ENCODE measurements at regions not wholly inside any gene's neighbourhood (a gene's known extent, or its start where the extent isn't known, plus 50 kb on each side); places are given as distances from the start of the nearest gene placed in this dataset.

- TF ChIP-seq CTCF (IDR thresholded peaks at IDR 0.05) = no peak
Observed at GRCh38 chr18:2180586-2180985, 390.7 kb downstream of the METTL4 start.

DNA sequence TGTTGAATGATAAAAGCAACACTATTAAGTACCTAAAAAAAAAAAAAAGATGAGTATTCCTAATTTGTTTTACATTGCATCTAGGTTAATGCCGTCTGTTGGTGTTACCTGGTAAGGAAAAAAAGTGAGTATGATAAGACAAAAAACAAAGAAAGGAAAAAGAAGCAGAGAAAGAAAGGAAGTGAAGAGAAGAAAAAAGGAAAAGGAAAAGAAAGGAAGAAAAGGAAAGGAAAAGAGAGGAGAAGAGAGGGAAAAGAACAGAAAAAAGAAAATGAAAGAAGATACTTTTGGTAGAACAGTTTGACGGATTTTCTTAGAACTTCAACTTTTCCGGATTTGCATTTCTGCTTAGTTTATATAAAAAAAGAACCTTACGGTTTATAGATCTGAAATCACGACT is 387.9 kb downstream of the METTL4 start:
- no peak for TF ChIP-seq CTCF (IDR thresholded peaks at IDR 0.05)

- no peak for TF ChIP-seq CTCF (IDR thresholded peaks at IDR 0.05)
Observed at GRCh38 chr18:2186967-2187366, 384.3 kb downstream of the METTL4 start.

GRCh38 chr18:2188258-2188657 is 383.0 kb downstream of the METTL4 start:
- TF ChIP-seq CTCF (IDR thresholded peaks at IDR 0.05) = no peak

- TF ChIP-seq CTCF (IDR thresholded peaks at IDR 0.05) = no peak
Observed at GRCh38 chr18:2191180-2191790, 380.0 kb downstream of the METTL4 start.

DNA sequence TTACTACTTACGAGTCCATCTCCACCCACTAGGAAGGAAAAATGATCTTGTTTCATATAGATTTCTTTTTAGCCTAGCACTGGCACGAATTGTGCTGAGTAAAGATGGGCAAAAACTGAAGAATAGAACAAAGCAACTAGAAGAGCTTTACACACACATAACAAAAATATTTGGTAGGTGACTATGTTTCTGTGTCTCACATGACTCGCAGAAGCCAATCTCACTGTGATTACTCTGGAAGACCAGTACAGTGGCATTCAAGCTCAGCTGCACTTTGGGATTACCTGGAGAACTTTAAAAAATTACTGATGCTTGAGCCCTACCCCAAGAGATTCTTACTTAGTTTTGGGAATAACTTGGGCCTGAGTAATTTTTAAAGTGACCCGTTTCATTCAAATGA is 378.7 kb downstream of the METTL4 start:
- TF ChIP-seq CTCF (IDR thresholded peaks at IDR 0.05) = no peak

DNA sequence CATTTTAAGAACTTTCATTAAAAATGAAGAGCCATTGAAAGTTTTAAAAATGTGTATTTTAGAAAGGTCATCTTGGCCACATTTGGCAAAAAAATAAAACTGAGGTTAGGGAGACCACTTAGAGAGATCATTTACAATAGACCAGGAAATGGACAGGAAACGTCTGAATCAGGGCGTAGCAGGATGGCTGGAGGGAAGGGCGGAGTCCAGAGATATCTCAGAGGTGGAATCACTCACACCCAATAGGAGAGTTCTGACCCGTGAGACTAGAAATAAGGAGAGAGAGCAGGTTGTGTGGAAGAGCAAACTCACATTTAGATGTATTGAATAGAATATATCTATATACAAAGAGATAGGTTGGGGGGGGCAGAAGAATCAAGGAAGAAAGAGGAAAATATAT is 373.4 kb downstream of the METTL4 start:
- no peak for TF ChIP-seq CTCF (IDR thresholded peaks at IDR 0.05)

GRCh38 chr18:2199060-2199459 is 372.2 kb downstream of the METTL4 start:
- no peak for TF ChIP-seq CTCF (IDR thresholded peaks at IDR 0.05)

Measured in LNCAP (cell line).